ENCODE measurements at regions not wholly inside any gene's neighbourhood (a gene's known extent, or its start where the extent isn't known, plus 50 kb on each side); places are given as distances from the start of the nearest gene placed in this dataset.

- H3K27ac ChIP-seq = no peak overlapping the region
- H3K27me3 ChIP-seq = no peaks in the 10 kb centered on the region
- H3K9me3 ChIP-seq = peaks cover 0 to 4% (median 0%) of the 10 kb centered on the region in 4 donors
- no peaks in the 10 kb centered on the region for H3K4me1 ChIP-seq
- no peak for TF ChIP-seq POLR2A (IDR thresholded peaks at IDR 0.05)
- H3K4me3 ChIP-seq = no peak overlapping the region
- no peak for DNase-seq
- H3K36me3 ChIP-seq = no peaks in the 10 kb centered on the region
Measured at GRCh38 chr5:121271546-121271945, 580.1 kb upstream of the FTMT start.

DNA sequence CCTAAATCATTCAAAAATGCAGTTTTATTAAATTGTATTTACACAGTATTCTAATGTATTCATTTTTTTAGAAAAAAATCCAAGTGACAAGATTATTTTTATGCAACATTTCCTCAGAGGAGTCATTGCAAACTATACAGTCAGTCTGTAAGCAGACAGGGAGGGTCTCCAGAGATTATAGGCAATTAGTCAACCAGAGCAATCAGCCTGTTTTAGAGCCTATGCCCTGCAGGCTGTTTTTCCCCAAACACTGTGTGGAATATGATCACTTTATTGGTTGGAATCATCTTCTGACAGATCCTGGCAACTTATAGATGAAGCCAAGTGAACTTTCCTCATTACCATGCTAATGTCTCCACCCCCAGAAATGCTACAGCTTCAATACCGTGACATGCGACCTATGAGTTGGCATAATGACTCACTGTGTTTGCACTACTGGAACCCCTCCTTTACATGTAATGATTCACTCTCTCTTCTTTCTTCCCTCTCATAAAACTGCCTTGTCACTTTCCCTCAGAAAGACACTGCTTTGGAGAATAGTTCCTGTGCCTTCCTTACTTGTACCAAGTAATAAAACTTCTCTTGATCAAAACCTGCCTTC lies 577.7 kb upstream of the FTMT start:
- H3K4me1 ChIP-seq = no peaks in the 10 kb centered on the region
- no peak for DNase-seq
- TF ChIP-seq POLR2A (IDR thresholded peaks at IDR 0.05) (no peak), CTCF (IDR thresholded peaks at IDR 0.05) (no peak)
- no peak overlapping the region for H3K4me3 ChIP-seq
- H3K9me3 ChIP-seq = peaks cover 0 to 4% (median 0%) of the 10 kb centered on the region in 4 donors
- H3K36me3 ChIP-seq = no peaks in the 10 kb centered on the region
- no peak overlapping the region for H3K27ac ChIP-seq
- H3K27me3 ChIP-seq = no peaks in the 10 kb centered on the region

DNA sequence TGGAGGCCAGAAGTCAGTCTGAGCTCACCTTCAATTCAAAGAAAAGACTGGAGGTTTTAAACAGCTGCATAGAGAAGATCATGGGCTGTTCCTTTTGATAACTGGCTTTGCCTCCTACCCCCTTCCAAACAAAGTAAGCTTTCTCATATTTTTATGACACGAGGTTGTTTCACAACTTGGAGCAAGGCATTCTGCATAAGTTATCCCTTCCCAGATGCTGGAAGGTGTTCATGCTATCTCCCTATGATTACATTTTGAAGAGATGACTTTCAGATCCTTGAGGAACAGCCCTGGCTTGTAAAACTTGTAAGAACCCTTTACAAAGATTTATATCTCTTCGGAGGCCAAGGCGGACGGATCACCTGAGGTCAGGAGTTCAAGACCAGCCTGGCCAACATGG lies 571.9 kb upstream of the FTMT start:
- Histone ChIP-seq H3K4me3 (no peak overlapping the region), H3K4me1 (no peaks in the 10 kb centered on the region), H3K27me3 (no peaks in the 10 kb centered on the region), H3K27ac (no peak overlapping the region), H3K9me3 (no peaks in the 10 kb centered on the region), H3K36me3 (no peaks in the 10 kb centered on the region)
- DNase-seq = no peak
- no peak for TF ChIP-seq CTCF (IDR thresholded peaks at IDR 0.05)
- TF ChIP-seq POLR2A (IDR thresholded peaks at IDR 0.05) = no peak

DNA sequence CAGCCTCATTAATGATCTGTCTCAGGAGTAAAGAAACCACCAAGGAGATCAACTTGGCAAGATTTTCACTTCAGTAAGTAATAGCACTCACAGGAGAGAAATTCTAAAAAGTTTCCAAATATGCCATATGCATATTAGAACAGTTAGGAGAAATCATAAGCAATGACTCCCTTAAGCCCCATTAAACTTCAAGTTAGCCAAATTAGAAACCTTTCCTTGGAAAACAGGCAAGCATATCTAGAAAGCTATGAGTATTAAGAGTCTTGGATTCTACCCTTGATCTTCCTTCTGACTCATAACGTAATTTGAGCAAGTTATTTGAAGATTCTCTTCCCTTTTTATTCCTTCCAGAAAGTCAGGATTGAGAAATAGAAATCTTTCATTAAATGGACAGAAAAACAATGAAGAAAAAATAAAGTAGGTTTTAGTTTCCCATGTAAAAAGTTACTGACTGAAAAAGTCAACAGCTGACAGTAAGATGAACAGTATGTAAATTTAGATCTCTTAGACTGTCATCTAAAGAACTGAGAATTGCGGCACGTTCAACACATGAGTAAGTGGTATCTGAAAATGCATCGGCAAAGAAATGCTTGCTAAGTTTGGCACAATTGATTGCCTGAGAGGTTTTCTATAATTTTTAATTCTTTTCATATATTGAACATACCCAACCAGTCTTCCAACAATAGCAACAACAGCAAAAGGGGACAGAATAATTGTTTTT lies 565.7 kb upstream of the FTMT start:
- H3K27ac ChIP-seq = no peak overlapping the region
- H3K4me1 ChIP-seq = no peaks in the 10 kb centered on the region
- H3K36me3 ChIP-seq = no peaks in the 10 kb centered on the region
- H3K27me3 ChIP-seq = no peaks in the 10 kb centered on the region
- TF ChIP-seq POLR2A (IDR thresholded peaks at IDR 0.05) (no peak), CTCF (IDR thresholded peaks at IDR 0.05) (no peak)
- no peak overlapping the region for H3K4me3 ChIP-seq
- no peak for DNase-seq
- H3K9me3 ChIP-seq = no peaks in the 10 kb centered on the region

DNA sequence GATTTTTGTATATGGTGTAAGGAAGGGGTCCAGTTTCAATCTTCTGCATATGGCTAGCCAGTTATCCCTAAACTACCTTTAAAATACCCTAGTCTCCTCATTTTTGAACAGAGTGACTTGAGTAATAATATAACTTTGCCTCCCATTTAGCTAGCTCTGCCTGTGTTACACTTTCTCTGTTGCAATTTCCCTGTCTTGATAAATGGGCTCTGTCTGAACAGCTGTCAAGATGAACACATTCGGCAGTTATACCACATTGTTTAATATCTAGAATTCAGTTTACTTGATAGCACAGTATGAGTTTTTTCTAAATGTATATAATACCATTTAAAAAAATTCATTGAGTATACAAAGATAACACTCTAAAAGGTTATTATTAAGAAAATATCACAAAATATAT lies 562.9 kb upstream of the FTMT start:
- Histone ChIP-seq H3K4me3 (no peak overlapping the region), H3K9me3 (no peaks in the 10 kb centered on the region), H3K4me1 (no peaks in the 10 kb centered on the region), H3K27me3 (no peaks in the 10 kb centered on the region), H3K27ac (no peak overlapping the region), H3K36me3 (no peaks in the 10 kb centered on the region)
- DNase-seq = no peak
- TF ChIP-seq POLR2A (IDR thresholded peaks at IDR 0.05) (no peak), CTCF (IDR thresholded peaks at IDR 0.05) (no peak)

DNA sequence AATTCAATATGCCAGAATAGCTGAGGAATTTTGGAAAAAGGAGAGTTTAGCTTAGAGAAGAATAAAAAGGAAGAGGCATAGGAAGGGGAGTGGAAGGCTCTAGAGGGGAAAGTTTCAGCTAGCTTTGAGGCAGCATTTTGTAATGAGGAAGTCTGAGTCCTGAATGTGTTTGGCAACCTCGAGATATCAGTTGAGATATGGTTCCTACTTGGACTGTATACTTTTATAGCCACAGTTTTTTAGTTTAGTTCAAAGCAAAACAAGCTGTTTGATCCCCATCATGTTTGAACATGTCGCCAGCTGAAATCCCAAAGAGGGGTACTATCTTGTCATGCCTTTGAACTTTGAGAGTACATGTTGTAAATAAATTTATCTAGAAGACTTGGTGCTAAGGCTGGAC lies 559.0 kb upstream of the FTMT start:
- no peaks in the 10 kb centered on the region for H3K27me3 ChIP-seq
- no peak for TF ChIP-seq POLR2A (IDR thresholded peaks at IDR 0.05)
- TF ChIP-seq CTCF (IDR thresholded peaks at IDR 0.05) = no peak
- H3K36me3 ChIP-seq = no peaks in the 10 kb centered on the region
- H3K9me3 ChIP-seq = no peaks in the 10 kb centered on the region
- no peaks in the 10 kb centered on the region for H3K4me1 ChIP-seq
- H3K27ac ChIP-seq = no peak overlapping the region
- DNase-seq = no peak
- no peak overlapping the region for H3K4me3 ChIP-seq

Measured in Peyer's patch (tissue), 4 donors.